DND-41 (cell line): ENCODE measurements at regions not wholly inside any gene's neighbourhood (a gene's known extent, or its start where the extent isn't known, plus 50 kb on each side); places are given as distances from the start of the nearest gene placed in this dataset.

Source experiments
- EZH2 ChIP-seq: IDR thresholded peaks from 3 replicates; pipeline ENCODE4 v1.6.1; 2012; ENCODE audit warnings: borderline replicate concordance, low read depth, mild to moderate bottlenecking, moderate library complexity, low read length, inconsistent platforms; ENCODE audit not compliant: severe bottlenecking
- TF ChIP-seq, protein P1 (sequence below): IDR thresholded peaks from 2 replicates; pipeline ENCODE4 v1.5.1; 2012; ENCODE audit warnings: borderline replicate concordance, low read length, moderate library complexity, mild to moderate bottlenecking; ENCODE audit not compliant: poor library complexity, severe bottlenecking; ENCODE audit errors: extremely low read depth

DNA sequence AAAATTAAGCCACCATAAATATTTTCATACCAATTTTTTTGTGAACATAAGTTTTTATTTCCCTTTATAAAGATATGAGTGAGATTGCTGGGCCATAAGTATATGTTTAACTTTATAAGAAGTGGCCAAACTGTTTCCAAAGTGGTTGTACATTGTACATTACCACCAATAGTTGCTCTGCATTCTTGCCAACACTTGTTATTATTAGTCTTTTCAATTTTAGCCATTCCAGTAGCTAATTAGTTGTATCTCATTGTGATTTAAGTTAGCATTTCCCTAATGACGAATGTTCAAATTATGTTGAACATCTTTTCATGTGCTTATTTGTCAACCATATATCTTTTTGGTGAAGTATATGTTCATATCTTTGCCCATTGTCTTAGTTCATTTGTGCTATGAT is 64.0 kb upstream of the DNAH14 start:
- TF ChIP-seq, protein P1, sequence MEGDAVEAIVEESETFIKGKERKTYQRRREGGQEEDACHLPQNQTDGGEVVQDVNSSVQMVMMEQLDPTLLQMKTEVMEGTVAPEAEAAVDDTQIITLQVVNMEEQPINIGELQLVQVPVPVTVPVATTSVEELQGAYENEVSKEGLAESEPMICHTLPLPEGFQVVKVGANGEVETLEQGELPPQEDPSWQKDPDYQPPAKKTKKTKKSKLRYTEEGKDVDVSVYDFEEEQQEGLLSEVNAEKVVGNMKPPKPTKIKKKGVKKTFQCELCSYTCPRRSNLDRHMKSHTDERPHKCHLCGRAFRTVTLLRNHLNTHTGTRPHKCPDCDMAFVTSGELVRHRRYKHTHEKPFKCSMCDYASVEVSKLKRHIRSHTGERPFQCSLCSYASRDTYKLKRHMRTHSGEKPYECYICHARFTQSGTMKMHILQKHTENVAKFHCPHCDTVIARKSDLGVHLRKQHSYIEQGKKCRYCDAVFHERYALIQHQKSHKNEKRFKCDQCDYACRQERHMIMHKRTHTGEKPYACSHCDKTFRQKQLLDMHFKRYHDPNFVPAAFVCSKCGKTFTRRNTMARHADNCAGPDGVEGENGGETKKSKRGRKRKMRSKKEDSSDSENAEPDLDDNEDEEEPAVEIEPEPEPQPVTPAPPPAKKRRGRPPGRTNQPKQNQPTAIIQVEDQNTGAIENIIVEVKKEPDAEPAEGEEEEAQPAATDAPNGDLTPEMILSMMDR: no peak
- no peak for TF ChIP-seq EZH2
